SH-SY5Y (cell line): ENCODE measurements at regions not wholly inside any gene's neighbourhood (a gene's known extent, or its start where the extent isn't known, plus 50 kb on each side); places are given as distances from the start of the nearest gene placed in this dataset.

Source experiments
- GATA2 ChIP-seq: IDR thresholded peaks from 2 replicates; pipeline ENCODE4 v1.6.1; 2011; ENCODE audit warnings: mild to moderate bottlenecking, low read depth, low read length
- GATA3 ChIP-seq: IDR thresholded peaks from 2 replicates; pipeline ENCODE4 v1.6.1; 2011; ENCODE audit warnings: low read depth, mild to moderate bottlenecking, low read length, moderate library complexity

GRCh38 chr3:78256123-78256522 lies 1216.2 kb downstream of the ROBO2 start:
- TF ChIP-seq GATA3 (no peak), GATA2 (no peak)
